ENCODE measurements at regions not wholly inside any gene's neighbourhood (a gene's known extent, or its start where the extent isn't known, plus 50 kb on each side); places are given as distances from the start of the nearest gene placed in this dataset.

DNA sequence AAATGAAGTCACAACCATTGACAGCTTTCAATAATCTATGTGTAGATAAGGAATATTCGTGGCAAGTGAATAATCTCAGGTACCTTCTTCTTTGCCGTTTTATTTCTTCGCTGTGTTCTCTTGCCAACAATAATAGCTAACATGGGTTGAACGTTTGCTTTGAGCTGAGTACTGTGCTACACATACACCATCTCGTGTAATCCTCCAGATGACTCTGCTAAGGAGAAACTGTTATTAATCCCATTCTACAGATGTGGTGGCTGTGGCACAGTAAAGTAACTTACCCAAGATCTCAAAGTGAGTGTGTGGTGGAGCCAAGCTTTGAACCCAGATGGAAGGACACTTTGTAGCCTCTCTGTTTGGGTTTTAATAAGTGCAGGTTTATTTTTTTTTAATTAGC lies 179.7 kb downstream of the C9orf152 start:
- Mint-ChIP-seq H3K27ac (peak overlapping the region in 2 of 3 experiments; percentile 59 to 73), H3K27me3 (ENCODE audit: low read depth) (no peaks in the 10 kb centered on the region), H3K4me1 (peaks cover 23% of the 10 kb centered on the region), H3K9me3 (peaks cover 4% of the 10 kb centered on the region), H3K36me3 (ENCODE audit: low read depth) (no peaks in the 10 kb centered on the region), H3K4me3 (no peak overlapping the region)
- TF ChIP-seq, protein P1, sequence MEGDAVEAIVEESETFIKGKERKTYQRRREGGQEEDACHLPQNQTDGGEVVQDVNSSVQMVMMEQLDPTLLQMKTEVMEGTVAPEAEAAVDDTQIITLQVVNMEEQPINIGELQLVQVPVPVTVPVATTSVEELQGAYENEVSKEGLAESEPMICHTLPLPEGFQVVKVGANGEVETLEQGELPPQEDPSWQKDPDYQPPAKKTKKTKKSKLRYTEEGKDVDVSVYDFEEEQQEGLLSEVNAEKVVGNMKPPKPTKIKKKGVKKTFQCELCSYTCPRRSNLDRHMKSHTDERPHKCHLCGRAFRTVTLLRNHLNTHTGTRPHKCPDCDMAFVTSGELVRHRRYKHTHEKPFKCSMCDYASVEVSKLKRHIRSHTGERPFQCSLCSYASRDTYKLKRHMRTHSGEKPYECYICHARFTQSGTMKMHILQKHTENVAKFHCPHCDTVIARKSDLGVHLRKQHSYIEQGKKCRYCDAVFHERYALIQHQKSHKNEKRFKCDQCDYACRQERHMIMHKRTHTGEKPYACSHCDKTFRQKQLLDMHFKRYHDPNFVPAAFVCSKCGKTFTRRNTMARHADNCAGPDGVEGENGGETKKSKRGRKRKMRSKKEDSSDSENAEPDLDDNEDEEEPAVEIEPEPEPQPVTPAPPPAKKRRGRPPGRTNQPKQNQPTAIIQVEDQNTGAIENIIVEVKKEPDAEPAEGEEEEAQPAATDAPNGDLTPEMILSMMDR (IDR thresholded peaks at IDR 0.05; ENCODE audit: unreplicated experiment in 3 of 3): no peak

GRCh38 chr9:110028676-110029075 lies 179.3 kb downstream of the C9orf152 start:
- Mint-ChIP-seq H3K9me3 (peaks cover 4% of the 10 kb centered on the region), H3K36me3 (ENCODE audit: low read depth) (no peaks in the 10 kb centered on the region), H3K4me3 (no peak overlapping the region), H3K4me1 (peaks cover 23% of the 10 kb centered on the region), H3K27me3 (ENCODE audit: low read depth) (no peaks in the 10 kb centered on the region), H3K27ac (no peak overlapping the region)
- TF ChIP-seq, protein P1 (IDR thresholded peaks at IDR 0.05; ENCODE audit: unreplicated experiment in 3 of 3): no peak

GRCh38 chr9:110029429-110029955 lies 178.5 kb downstream of the C9orf152 start:
- TF ChIP-seq, protein P1 (IDR thresholded peaks at IDR 0.05; ENCODE audit: unreplicated experiment in 3 of 3): no peak
- H3K4me1 Mint-ChIP-seq: peaks cover 23% of the 10 kb centered on the region
- no peaks in the 10 kb centered on the region for H3K9me3 Mint-ChIP-seq
- no peaks in the 10 kb centered on the region for H3K27me3 Mint-ChIP-seq (ENCODE audit: low read depth)
- H3K36me3 Mint-ChIP-seq (ENCODE audit: low read depth): no peaks in the 10 kb centered on the region
- no peak overlapping the region for H3K4me3 Mint-ChIP-seq
- peak overlapping the region in 2 of 3 experiments; percentile 56 to 73 for H3K27ac Mint-ChIP-seq

GRCh38 chr9:110029956-110030480 lies 177.9 kb downstream of the C9orf152 start:
- H3K27ac Mint-ChIP-seq: peak overlapping the region in 1 of 3 experiments; percentile 10
- H3K36me3 Mint-ChIP-seq (ENCODE audit: low read depth): no peaks in the 10 kb centered on the region
- TF ChIP-seq, protein P1 (IDR thresholded peaks at IDR 0.05; ENCODE audit: unreplicated experiment in 3 of 3): no peak
- H3K9me3 Mint-ChIP-seq: no peaks in the 10 kb centered on the region
- H3K4me3 Mint-ChIP-seq: no peak overlapping the region
- peaks cover 23% of the 10 kb centered on the region for H3K4me1 Mint-ChIP-seq
- H3K27me3 Mint-ChIP-seq (ENCODE audit: low read depth): no peaks in the 10 kb centered on the region

GRCh38 chr9:110030632-110031031 lies 177.3 kb downstream of the C9orf152 start:
- Mint-ChIP-seq H3K4me3 (no peak overlapping the region), H3K9me3 (no peaks in the 10 kb centered on the region), H3K36me3 (ENCODE audit: low read depth) (no peaks in the 10 kb centered on the region), H3K27me3 (ENCODE audit: low read depth) (no peaks in the 10 kb centered on the region), H3K27ac (no peak overlapping the region), H3K4me1 (peaks cover 23% of the 10 kb centered on the region)
- TF ChIP-seq, protein P1 (IDR thresholded peaks at IDR 0.05; ENCODE audit: unreplicated experiment in 3 of 3): no peak
